Thoracic aorta (tissue), 2 donors: ENCODE measurements at regions not wholly inside any gene's neighbourhood (a gene's known extent, or its start where the extent isn't known, plus 50 kb on each side); places are given as distances from the start of the nearest gene placed in this dataset.

ENCODE experiments used
- ATAC-seq: fragments of 150-250 bp; one replicate; pipeline ENCODE4 v1.8.0; 2017; ENCODE audit warnings: low read depth; ENCODE audit not compliant: insufficient number of reproducible peaks, low FRiP score
- DNase-seq: peaks from one replicate; pipeline ENCODE4 v3.0.0-alpha.2; 2020; ENCODE audit warnings: low spot score
- H3K27ac ChIP-seq, 2 donors: fragments of 200-600 bp; sonication (generic); 1 replicate in 1 of 2; 2 replicates in 1 of 2; pipeline ENCODE4 v1.5.1; 2016; ENCODE audit warnings: mild to moderate bottlenecking in 2 of 2, moderate library complexity in 2 of 2
- H3K27me3 ChIP-seq: fragments of 200-600 bp; sonication (generic); replicated peaks from 2 replicates; pipeline ENCODE4 v1.6.0; 2016; ENCODE audit warnings: mild to moderate bottlenecking; ENCODE audit not compliant: insufficient read depth
- H3K36me3 ChIP-seq: fragments of 200-600 bp; sonication (generic); one replicate; pipeline ENCODE4 v1.5.1; 2016
- H3K4me1 ChIP-seq, 2 donors: fragments of 200-600 bp; sonication (generic); 1 replicate in 1 of 2; 2 replicates in 1 of 2; pipeline versions ENCODE4 v1.5.1 to v1.6.0; 2016; ENCODE audit warnings: low read depth in 2 of 2, mild to moderate bottlenecking in 1 of 2; ENCODE audit not compliant: control insufficient read depth in 1 of 2
- H3K4me3 ChIP-seq: fragments of 200-600 bp; sonication (generic); 2 replicates; pipeline ENCODE4 v1.5.1; 2016; ENCODE audit warnings: mild to moderate bottlenecking
- H3K9me3 ChIP-seq: fragments of 200-600 bp; sonication (generic); 2 replicates; pipeline ENCODE4 v1.5.1; 2016
- CTCF ChIP-seq: fragments of 200-600 bp; sonication (generic); IDR thresholded peaks from one replicate; pipeline ENCODE4 v1.5.1; 2019; ENCODE audit warnings: antibody characterized with exemption

- DNase-seq (no peak), ATAC-seq (no peak)
- Histone ChIP-seq H3K4me1 (no peaks in the 10 kb centered on the region), H3K27me3 (no peaks in the 10 kb centered on the region), H3K36me3 (no peaks in the 10 kb centered on the region), H3K4me3 (no peak overlapping the region), H3K27ac (no peak overlapping the region), H3K9me3 (no peaks in the 10 kb centered on the region)
- TF ChIP-seq CTCF = no peak
Measured at GRCh38 chr3:21310161-21310560, 440.8 kb downstream of the ZNF385D start.

GRCh38 chr3:21297304-21297703 is 453.7 kb downstream of the ZNF385D start:
- Histone ChIP-seq H3K4me1 (peaks cover 7% of the 10 kb centered on the region in 2 donors), H3K9me3 (peaks cover 11% of the 10 kb centered on the region), H3K4me3 (no peak overlapping the region), H3K27ac (no peak overlapping the region), H3K36me3 (no peaks in the 10 kb centered on the region), H3K27me3 (no peaks in the 10 kb centered on the region)
- TF ChIP-seq CTCF = no peak
- no peak for ATAC-seq
- DNase-seq = no peak

GRCh38 chr3:21294768-21295167 is 456.2 kb downstream of the ZNF385D start:
- ATAC-seq (no peak), DNase-seq (no peak)
- Histone ChIP-seq H3K4me1 (peaks cover 7 to 8% of the 10 kb centered on the region in 2 donors), H3K27me3 (no peaks in the 10 kb centered on the region), H3K9me3 (peaks cover 11% of the 10 kb centered on the region), H3K4me3 (no peak overlapping the region), H3K36me3 (no peaks in the 10 kb centered on the region), H3K27ac (no peak overlapping the region)
- TF ChIP-seq CTCF = no peak

GRCh38 chr3:21292971-21293370 is 458.0 kb downstream of the ZNF385D start:
- H3K27ac ChIP-seq = no peak overlapping the region
- no peak for TF ChIP-seq CTCF
- no peaks in the 10 kb centered on the region for H3K27me3 ChIP-seq
- no peak for DNase-seq
- H3K4me3 ChIP-seq = no peak overlapping the region
- H3K9me3 ChIP-seq = peaks cover 1% of the 10 kb centered on the region
- no peaks in the 10 kb centered on the region for H3K36me3 ChIP-seq
- peaks cover 7 to 8% of the 10 kb centered on the region in 2 donors for H3K4me1 ChIP-seq
- ATAC-seq = no peak

GRCh38 chr3:21290557-21290956 is 460.5 kb downstream of the ZNF385D start:
- H3K27me3 ChIP-seq = no peaks in the 10 kb centered on the region
- ATAC-seq = no peak

More at GRCh38 chr3:21290557-21290956, 460.5 kb downstream of the ZNF385D start:
- H3K4me1 ChIP-seq = peaks cover 7 to 8% of the 10 kb centered on the region in 2 donors
- H3K36me3 ChIP-seq = no peaks in the 10 kb centered on the region
- H3K9me3 ChIP-seq = no peaks in the 10 kb centered on the region
- TF ChIP-seq CTCF = peak; percentile 37
- H3K27ac ChIP-seq = no peak overlapping the region
- H3K4me3 ChIP-seq = no peak overlapping the region
- no peak for DNase-seq
